DND-41 (cell line): ENCODE measurements at regions not wholly inside any gene's neighbourhood (a gene's known extent, or its start where the extent isn't known, plus 50 kb on each side); places are given as distances from the start of the nearest gene placed in this dataset.

Experiments
- CTCF ChIP-seq: IDR thresholded peaks from 2 replicates; pipeline ENCODE4 v1.5.1; 2012; ENCODE audit warnings: borderline replicate concordance, low read length, moderate library complexity, mild to moderate bottlenecking; ENCODE audit not compliant: poor library complexity, severe bottlenecking; ENCODE audit errors: extremely low read depth
- EZH2 ChIP-seq: IDR thresholded peaks from 3 replicates; pipeline ENCODE4 v1.6.1; 2012; ENCODE audit warnings: borderline replicate concordance, low read depth, mild to moderate bottlenecking, moderate library complexity, low read length, inconsistent platforms; ENCODE audit not compliant: severe bottlenecking

GRCh38 chr13:86862137-86862536 is 809.0 kb upstream of the SLITRK5 start:
- no peak for TF ChIP-seq CTCF
- TF ChIP-seq EZH2: no peak
